GM21528 (cell line): ENCODE measurements at regions not wholly inside any gene's neighbourhood (a gene's known extent, or its start where the extent isn't known, plus 50 kb on each side); places are given as distances from the start of the nearest gene placed in this dataset.

Experiments used
- ATAC-seq: cut with Tn5 transposase; IDR thresholded peaks from one replicate; pipeline ENCODE4 v1.9.1; 2021; ENCODE audit warnings: mild to moderate bottlenecking, moderate library complexity; ENCODE audit not compliant: unreplicated experiment, low FRiP score

DNA sequence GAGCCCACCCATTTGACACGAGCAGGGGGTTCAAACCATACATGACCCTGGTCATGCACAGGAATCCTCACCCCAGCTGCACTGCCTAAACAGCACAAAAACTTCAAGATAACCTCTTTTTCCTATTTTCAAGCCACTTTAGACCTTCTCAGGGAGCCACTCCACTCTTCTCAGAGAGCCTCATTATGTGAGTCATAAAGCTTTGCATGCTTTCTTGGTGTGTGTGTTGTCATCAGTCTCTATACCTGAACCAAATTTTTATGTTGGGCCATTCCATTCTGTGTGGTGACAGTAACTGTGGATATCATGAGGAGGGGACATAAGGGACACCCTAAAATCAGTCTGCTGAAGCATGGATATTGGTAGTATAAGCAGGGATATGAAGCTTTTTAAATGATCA lies 769.5 kb upstream of the API5 start:
- ATAC-seq: no peak

- ATAC-seq: no peak
These were observed 767.9 kb upstream of the API5 start for GRCh38 chr11:42543844-42544419.

DNA sequence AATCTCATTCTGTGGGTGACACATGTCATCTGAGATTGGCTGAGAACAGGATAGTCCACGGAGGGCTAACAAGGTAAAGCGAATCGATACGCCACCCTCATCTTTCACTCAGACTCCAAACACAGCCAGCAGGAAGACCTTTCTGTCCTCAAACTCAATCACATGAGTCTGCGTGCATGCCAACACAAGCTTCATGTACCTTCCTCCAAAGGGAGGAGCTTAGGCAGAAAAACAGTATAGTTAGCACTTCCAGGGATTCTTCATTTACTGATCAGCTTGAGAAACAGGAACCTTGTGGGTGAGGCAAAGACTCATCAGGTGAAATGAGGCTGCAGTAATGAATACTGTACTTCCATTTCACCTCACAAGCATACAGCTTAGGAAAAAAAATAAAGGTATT lies 767.1 kb upstream of the API5 start:
- ATAC-seq: no peak

- no peak for ATAC-seq
These were observed 765.8 kb upstream of the API5 start for GRCh38 chr11:42545954-42546353.

DNA sequence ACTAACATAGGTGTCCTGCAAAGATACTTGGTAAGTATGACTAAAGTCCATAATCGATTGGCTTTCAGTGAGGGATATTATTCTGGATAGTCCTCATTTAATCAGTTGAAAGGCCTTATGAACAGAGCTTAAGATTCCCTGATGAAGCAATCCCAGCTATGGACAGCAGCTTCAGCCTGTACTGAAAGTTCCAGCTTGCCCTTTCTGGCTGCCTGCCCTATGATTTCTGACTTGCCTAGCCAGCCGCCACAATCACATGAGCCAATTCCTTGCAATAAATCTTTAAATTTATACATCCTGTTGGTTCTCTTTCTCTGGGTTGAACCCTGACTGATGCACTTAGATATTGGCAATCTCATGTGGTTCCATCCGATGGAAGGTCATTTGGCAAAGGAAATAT lies 759.0 kb upstream of the API5 start:
- no peak for ATAC-seq

DNA sequence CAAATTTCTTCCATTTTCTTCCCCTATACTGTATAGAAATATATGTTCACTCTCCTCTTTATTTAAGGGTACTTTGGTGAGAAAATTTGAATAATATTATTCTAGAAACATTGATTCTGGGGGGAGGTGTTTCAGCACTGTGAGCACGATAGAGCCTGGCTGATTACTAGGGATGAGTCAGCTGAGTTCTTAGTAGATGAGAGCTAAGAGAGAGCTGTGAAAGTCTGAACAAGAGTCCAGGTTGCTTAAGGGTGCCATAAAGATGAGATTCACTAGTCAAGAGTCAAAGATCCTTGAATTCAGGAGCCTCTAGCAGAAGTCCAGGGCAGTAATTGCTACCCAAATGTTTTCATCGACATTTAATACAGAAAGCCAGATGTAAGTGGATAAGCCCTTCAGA lies 756.6 kb upstream of the API5 start:
- no peak for ATAC-seq

- ATAC-seq: no peak
These were observed 740.5 kb upstream of the API5 start for GRCh38 chr11:42571131-42571877.

- no peak for ATAC-seq
These were observed 739.8 kb upstream of the API5 start for GRCh38 chr11:42571878-42572610.

- ATAC-seq: no peak
These were observed 735.5 kb upstream of the API5 start for GRCh38 chr11:42576318-42576717.

GRCh38 chr11:42589286-42589685 lies 722.5 kb upstream of the API5 start:
- no peak for ATAC-seq

DNA sequence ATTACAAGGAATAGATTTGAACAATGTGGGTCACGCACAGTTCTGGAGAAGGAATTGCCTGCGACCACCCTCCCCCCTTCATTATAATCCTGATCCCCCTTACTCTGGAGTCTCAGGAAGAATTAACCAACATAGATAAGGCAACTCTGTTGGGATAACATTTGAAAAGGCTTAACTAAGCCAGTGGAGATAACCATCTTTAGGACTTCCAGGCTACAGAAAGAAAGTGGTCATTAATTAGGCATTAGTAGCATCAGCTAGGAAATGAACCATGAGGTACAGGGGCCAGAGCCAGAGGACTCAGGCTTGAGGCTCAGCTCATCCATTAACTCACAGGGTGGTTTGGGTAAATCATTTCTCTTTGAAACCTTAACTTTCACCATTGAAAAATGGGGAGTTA lies 720.0 kb upstream of the API5 start:
- ATAC-seq: no peak

DNA sequence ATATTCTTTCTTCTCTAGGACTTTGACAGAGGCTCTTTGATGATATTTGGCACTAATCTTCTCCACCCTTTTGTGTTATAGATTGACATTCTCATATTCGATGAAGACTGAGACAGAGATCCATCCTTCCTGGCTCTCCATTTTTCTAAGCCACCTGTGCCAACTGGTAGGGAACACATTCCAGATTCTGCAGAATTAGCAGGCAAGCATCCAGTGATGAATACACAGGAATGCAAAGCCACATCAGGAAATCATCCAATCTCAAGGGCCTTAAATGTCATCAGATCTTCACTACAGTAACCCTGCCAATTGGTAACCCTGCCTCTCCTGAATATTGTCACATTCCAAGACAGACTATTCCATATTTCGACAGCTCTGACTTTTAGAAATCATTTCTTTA lies 718.4 kb upstream of the API5 start:
- no peak for ATAC-seq

- no peak for ATAC-seq
These were observed 715.9 kb upstream of the API5 start for GRCh38 chr11:42595876-42596275.

- no peak for ATAC-seq
These were observed 715.1 kb upstream of the API5 start for GRCh38 chr11:42596576-42597145.

- ATAC-seq: no peak
These were observed 713.5 kb upstream of the API5 start for GRCh38 chr11:42598341-42598740.

GRCh38 chr11:42620796-42621195 lies 691.0 kb upstream of the API5 start:
- no peak for ATAC-seq

DNA sequence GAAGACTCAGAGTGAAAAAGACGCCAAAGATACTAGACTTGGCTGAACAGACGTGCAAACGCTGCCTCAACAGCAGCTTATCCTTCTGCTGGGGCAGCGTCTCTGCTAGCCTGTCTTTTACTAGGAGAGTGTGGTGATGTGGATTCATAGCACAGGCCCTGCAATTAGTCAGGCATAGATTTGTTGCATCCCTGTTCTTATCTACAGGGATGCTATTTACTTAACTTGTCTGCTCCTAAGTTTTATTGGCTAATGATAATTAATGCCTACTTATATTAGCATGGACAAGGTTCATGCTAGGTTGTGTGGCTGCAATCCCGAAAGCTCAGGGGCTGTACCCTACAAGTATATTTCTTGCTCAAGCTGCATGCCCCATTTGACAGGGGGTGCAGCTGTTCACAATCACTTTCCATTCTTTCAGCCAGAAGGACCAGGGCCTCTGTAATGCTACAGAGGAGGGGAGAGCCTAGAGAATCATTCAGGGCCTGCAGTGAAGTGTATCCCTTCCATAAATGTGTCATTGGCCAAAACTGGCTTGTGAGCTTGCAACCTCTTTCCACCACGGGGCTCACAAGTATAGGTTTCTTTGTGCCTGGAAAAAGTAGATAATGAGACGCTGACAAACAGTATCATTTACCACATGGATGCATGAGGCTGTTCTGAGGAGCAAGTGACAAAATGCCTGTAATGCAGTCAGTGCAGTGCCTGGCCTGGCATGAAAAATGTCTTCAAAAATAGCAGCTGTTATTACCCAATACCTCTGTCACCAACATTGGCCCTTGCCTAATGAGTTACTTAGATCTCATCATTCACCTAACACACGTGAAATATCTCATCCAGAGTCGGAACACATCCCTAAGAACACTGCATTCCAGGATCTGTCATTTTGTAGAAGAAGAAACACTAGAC lies 685.8 kb upstream of the API5 start:
- no peak for ATAC-seq

DNA sequence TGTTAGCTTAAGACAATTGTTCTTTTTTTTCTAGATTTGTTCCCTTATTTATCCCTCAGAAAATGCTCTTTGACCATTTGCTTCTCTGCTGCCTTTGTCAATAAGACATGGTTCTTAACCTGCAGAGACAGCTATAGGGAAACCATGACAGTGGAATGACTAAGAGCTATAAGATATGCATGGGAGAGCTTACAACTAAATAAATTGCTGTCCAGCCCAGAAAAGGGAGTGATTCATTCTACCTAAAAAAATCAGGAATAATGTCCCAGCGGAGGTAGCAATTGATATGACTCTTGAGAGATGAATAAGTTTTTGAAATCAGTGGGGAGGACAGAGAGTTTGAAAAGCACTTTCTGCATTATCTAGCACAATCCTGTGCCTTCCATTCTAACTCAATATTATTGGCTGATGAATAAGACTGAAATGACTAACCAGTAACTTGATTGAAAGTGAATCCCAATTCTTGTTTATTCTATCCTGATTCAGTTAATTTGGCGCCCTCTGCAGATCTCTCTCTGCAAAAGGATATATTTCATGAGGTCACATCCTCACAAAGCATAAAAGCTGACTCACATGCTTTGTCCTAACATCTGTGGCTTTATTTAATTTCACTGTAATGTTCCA lies 680.5 kb upstream of the API5 start:
- no peak for ATAC-seq

- ATAC-seq: no peak
These were observed 664.8 kb upstream of the API5 start for GRCh38 chr11:42646959-42647358.

DNA sequence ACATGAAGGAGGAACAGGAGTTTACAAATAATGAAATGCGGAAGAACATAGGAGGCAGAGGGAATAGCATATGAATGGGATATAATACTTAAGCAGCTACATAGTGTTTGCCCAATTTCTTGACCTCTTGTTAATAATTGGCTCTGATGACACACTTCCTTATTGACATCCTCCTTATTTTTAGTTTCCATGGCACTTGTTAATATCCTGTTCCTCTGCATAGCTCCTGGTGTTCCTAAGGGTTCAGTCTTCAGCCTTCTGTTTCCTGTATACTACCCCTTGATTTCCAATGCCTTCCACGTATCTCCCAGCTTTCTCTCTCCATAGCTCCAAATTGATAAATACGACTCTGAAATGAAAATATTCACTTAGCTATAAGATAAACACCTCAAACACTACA lies 663.8 kb upstream of the API5 start:
- ATAC-seq: no peak
